22Rv1 (cell line): ENCODE measurements at regions not wholly inside any gene's neighbourhood (a gene's known extent, or its start where the extent isn't known, plus 50 kb on each side); places are given as distances from the start of the nearest gene placed in this dataset.

Experiments
- H3K27ac ChIP-seq: fragments of 450-650 bp; 2 replicates; pipeline ENCODE4 v1.5.1; 2017
- ZFX ChIP-seq: fragments of 450-650 bp; IDR thresholded peaks from 2 replicates; pipeline ENCODE4 v1.6.1; 2017; ENCODE audit warnings: antibody characterized with exemption, borderline replicate concordance
- TF ChIP-seq, protein P1 (sequence below): fragments of 450-650 bp; IDR thresholded peaks from 2 replicates; pipeline ENCODE4 v1.5.1; 2017; ENCODE audit warnings: mild to moderate bottlenecking

DNA sequence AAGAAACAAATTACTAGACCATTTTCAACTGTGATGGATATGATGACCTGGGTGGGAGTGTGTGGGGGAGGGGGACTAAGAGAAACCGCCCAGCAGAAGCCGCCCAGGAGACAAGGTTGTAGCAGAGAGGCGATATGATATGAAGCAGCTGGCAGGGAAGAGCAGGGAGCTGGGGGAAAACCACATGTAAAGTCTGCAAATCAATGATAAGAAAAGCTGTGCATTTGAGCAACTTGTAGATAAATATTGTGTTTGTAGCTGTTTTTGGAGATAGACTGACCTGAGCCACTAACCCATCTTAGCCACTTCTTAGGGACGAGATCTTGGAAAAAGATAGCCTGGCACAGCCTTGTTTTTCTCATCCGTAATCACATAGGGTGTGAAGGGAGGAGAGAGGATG is 252.6 kb downstream of the SEC23IP start:
- no peak overlapping the region for H3K27ac ChIP-seq
- TF ChIP-seq, protein P1, sequence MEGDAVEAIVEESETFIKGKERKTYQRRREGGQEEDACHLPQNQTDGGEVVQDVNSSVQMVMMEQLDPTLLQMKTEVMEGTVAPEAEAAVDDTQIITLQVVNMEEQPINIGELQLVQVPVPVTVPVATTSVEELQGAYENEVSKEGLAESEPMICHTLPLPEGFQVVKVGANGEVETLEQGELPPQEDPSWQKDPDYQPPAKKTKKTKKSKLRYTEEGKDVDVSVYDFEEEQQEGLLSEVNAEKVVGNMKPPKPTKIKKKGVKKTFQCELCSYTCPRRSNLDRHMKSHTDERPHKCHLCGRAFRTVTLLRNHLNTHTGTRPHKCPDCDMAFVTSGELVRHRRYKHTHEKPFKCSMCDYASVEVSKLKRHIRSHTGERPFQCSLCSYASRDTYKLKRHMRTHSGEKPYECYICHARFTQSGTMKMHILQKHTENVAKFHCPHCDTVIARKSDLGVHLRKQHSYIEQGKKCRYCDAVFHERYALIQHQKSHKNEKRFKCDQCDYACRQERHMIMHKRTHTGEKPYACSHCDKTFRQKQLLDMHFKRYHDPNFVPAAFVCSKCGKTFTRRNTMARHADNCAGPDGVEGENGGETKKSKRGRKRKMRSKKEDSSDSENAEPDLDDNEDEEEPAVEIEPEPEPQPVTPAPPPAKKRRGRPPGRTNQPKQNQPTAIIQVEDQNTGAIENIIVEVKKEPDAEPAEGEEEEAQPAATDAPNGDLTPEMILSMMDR = no peak
- TF ChIP-seq ZFX = no peak

DNA sequence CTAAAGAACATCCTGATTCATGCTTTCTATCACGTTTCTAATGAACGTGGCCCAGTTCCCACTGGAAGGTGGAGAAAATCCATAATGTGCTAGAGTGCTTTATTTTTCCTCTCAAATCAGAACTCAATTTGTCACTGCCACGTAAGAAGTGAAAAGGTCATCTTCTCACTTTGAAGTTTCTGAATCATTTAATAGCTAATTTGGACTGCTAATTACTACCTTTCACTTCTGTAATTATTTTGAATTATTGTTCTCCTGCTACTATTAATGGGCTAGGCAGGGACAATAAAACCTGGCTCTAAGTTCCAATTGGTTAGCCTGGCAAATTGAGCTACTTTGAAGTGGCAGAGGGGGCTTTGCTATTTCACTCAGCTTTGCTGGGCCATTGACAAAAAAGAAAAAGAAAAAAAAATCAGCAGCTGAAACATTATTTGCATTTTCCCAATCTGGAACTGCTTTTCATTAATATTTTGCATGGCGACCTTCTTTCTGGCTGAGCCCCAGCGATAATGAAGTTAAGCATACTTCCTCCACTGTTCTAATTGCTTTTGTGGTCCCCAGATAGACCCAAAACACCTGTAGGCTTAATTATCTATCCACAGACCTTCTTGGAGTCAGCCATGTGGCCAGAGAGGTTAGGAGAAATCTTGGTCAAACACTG is 264.2 kb downstream of the SEC23IP start:
- H3K27ac ChIP-seq = no peak overlapping the region
- TF ChIP-seq, protein P1 = no peak

- TF ChIP-seq ZFX = no peak
- TF ChIP-seq, protein P1 = no peak
- H3K27ac ChIP-seq = no peak overlapping the region
These were observed 268.6 kb downstream of the SEC23IP start for GRCh38 chr10:120161111-120161510.

GRCh38 chr10:120162471-120162870 is 269.9 kb downstream of the SEC23IP start:
- TF ChIP-seq ZFX = no peak
- TF ChIP-seq, protein P1 = no peak
- no peak overlapping the region for H3K27ac ChIP-seq

DNA sequence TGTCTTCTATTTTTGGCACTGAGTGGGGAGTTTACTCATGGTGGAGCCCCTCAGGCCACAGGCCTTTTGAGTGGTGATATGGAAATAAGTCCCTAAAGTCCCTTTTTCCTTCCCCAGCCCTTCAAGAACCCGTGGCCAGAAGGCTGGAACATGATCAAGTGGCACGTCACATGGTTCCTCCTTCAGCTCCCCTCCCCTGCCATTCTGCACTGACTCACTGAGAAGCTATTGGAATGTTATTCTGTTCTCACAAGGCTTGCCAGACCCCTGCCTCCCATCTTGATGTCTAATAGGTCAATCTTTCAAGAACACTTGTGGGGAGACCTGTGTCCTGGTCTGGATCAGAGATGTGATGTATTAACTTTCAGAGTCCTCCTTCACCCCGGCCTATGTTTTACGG is 279.8 kb downstream of the SEC23IP start:
- no peak overlapping the region for H3K27ac ChIP-seq
- TF ChIP-seq, protein P1 = no peak
- no peak for TF ChIP-seq ZFX

GRCh38 chr10:120174491-120174890 is 282.0 kb downstream of the SEC23IP start:
- TF ChIP-seq ZFX = no peak
- TF ChIP-seq, protein P1 = no peak
- no peak overlapping the region for H3K27ac ChIP-seq

DNA sequence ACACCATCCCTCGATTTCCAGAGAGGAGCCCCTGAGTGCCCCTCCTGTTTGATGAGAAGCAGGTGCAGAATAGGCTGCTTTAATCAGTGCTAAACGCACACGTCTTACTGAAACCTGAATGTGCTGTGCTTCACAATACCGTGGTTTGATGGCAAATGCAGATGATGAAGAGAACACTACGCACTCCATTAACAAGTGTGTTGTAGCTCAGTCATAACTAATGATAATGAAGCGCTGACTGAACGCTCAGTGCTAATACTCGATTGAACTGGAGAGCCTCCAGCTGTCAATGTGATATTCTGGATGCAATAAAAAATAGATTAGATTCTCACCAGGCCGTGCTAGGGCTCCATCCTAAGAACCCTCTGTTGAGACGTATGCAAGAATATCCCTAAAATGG is 279.7 kb upstream of the PLPP4 start:
- no peak overlapping the region for H3K27ac ChIP-seq
- no peak for TF ChIP-seq ZFX
- TF ChIP-seq, protein P1 = no peak
